GM18502 (cell line): ENCODE measurements at regions not wholly inside any gene's neighbourhood (a gene's known extent, or its start where the extent isn't known, plus 50 kb on each side); places are given as distances from the start of the nearest gene placed in this dataset.

Experiments used
- ATAC-seq: cut with Tn5 transposase; IDR thresholded peaks from one replicate; pipeline ENCODE4 v1.9.1; 2021; ENCODE audit warnings: mild to moderate bottlenecking; ENCODE audit not compliant: unreplicated experiment, poor library complexity

DNA sequence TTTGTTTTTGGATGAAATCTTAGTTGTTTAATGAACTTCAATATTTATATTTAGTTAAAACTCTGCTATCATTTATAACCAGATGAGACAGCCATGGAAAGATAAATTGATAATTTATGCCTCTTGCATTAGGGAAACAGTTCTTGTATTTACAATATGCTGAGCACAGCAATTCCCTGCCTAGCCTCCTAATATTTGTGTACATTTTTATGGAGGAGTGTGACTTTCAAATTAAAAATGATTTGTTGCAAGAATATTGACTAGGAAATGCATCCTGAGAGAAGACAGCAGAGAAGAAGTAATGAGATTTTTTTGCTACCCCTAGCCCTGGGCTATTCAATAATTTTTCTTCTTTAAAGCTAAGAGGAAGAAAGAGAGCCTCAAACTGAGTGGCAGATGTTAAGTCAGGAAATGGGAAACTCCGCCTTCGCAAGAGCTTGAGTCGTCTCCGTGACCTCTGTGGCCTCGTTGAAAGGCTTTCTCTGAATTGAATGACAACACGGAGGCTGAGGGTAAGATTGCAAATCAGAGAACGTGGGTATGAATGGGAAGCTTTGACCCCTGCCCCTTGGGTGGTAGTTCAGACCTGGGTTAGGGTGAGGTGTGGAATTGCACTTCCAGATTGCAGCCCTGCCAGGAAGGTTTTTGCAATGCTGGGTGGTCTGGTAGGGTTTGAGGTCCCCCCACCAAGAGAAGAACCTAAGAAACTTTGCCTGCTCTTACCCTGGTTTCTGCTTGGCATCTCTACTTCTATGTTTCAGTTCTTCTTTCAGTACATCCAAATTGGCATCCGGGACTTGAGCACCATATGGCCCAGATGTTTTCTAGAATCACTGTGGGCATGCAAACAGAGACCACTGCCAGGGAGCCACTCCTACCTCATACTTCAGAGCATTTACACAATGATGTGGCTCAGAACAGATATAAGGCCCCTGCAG, 210.3 kb upstream of the RBMS1 start:
- peak; percentile 90 for ATAC-seq

DNA sequence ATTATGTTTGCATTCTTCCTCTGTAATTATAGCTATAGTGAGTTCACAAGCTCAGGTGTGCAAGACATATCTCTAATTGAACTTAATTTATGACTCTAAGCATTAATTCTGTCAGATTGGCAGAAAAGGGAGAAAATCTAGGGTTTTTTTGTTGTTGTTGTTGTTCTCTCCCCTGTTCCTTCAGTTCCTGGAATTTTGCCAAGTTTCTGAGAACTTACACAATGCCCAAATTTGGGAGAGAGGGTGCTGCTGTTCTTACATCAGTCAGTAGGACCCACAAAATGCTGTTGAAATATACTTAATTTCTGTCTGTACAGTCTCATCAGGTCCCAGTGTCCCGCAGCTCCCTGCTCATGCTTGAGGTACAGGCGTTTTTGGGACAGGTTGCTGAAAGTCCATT, 221.8 kb upstream of the RBMS1 start:
- ATAC-seq, result no peak

DNA sequence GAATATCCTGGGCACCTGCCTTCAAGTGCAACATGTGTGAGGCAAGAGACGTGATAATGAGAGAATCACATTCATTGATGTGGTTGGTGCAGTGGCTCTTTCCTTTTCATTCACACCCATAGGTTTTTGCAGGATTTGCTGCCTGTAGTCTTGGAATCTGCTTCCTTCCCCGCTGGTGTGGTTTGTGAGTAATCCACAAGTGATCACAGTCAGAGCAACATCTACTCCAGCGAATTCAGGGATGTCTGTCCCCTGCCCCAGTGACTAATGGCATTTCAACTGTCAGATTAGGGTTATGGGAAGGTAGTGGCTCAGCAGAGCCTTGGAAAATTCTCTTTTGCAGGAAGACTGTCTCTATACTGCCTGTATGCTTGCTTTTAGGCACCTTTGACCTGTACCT, 225.5 kb upstream of the RBMS1 start:
- ATAC-seq, result no peak

DNA sequence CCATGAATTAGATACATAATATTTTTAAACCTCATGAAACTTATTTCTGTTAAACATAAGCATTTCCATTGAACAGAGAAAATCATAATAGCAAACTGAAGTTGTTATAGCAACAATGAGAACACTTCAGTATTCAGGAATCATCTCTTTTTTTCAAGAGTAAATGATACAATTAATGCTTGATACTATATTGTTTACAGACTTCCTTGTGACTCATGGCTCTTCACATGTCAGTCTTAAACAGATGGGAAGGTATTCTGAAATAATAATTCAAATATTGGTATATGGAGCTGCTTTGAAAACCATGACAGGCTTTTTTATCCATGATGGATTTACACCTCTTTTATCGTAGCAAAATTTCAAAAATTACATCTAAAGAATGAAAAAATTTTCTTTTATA, 226.5 kb upstream of the RBMS1 start:
- ATAC-seq, result no peak

DNA sequence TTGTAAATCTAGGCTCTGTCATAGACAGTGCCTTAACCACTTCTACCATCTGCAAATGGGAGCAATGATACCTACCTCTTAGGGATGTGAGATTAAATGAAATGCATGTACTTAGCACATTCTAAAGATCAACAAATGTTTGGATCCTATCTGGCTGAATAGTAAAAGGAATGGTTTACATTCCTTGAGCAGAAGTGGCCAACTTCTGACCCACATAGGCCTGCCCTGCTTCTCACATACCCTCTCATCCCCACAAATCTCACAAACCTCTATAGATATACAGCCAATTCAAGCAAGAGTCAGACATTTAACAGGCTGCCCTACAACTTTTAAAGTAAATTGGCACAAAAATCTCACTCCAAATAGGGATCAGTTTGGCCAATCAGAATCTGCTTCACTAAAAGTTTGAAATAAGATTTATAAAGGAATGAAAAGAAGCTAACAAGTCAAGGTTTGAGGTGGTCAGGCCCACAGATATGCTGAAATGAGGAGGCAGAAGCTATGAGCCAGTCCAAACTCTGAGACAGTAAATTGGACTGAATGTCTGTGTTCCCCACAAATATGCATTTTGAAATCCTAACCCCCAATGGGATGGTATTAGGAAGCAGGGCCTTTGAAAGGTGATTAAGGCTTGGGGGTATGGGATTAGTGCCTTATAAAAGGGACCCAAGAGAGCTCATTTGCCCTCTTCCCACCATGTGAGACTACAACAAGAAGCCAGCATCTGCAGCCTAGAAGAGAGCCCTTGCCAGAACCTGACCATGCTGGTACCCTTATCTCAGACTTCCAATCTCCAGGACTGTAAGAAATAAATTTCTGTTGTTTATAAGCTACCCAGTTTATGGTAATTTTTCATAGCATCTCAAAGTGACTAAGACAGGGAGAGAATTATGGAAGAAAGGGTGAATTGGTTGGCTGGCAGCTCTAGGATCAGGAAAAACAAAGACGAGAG, 227.8 kb upstream of the RBMS1 start:
- no peak for ATAC-seq

DNA sequence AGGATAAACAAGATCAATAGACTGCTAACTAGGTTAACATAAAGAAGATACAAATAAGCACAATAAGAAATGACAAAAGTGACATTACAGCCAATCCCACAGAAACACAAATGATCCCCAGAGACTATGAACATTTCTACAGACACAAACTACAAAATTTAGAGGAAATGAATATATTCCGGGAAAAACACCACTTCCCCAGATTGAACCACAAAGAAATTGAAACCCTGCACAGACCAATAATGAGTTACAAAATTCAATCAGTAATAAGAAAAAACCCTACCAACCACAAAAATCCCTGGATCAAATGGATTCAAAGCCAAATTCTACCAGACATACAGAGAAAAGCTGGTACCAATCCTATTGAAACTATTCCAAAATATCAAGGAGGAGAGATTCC, 232.4 kb upstream of the RBMS1 start:
- no peak for ATAC-seq

DNA sequence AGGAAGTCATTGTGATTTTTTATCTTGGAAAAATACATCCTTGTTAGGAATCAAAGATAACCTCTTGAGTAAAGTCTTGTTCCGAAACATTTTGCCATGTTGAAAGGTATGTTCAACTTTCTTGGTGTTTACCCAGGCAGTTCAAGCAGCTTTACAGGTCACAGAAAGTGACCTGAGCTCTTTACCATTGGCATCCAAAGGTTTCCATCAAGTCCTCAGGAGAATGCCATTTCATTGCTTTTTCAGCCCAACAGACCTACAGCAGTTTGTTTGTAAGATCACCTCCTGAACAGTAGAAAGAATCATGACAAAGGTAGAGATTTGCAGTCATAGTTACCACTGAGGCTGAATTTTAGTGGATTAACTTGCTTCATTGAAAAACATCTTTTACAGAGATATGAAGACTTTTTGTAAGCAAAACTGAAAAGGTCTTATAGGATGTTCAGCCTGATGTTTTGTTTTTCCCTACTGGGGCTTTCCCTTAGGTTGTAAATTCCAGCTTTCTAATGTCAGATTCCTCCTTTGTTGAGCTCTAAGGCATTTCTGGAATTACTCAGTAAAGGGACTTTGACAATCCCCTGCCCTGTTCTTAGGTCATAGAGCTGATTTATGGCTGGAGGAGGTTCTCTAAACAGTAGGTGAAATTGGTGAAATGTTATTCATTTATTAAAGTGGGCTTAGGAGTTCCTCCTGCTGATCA, 236.8 kb upstream of the RBMS1 start:
- ATAC-seq, result no peak

DNA sequence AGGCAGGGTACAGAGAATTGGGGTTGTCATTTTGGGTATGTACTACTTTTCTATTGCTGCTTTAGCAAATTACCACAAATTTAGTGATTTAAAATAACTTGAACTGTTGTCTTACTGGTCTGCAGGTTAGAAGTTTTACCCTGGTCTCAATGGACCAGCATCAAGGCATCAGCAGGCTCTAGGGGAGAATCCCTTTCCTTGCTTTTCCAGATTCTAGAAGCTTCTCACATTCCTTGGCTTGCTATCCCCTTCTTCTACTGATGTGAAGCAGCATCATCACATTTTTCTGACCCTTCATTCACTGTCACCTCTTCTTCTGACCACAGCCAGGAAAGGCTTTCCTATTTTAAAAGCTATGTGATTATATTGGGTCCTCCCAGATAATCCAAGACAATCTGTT, 237.8 kb upstream of the RBMS1 start:
- no peak for ATAC-seq

DNA sequence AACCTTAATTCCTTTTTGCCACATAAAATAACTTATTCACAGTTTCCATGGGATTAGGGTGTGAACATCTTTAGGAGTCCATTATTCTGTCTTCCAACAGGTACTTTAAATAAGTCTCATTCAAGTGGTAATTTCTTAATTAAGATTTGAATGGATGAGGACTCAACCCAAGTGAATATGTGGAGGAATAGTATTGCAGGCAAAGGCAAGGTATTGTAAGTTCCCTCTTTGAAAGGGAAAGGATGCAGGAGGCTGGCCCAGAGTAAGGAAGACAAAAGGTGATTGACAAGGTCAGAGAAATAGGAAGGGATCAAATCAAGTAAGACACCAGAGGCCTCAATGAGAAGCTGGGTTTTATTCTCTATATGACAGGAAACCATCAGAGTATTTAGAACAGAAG, 238.2 kb upstream of the RBMS1 start:
- no peak for ATAC-seq

DNA sequence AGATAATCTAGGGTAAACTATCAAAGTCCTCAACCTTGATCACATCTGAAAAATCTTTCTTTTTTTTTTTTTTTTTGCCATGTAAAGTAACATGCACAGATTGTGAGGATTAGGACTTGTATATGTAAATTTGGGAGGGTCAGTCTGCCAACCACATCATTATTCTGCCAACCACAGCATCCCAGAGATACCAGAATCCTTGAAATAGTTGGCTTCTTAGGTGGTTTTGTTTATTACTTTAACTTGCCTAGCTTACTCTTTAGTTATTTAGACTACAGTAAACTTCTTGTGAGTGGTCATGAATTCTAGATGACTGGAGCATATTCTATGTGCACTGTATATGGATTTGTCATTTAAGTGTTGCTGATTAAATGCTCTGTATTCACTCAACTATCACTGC, 242.1 kb upstream of the RBMS1 start:
- ATAC-seq, result no peak

DNA sequence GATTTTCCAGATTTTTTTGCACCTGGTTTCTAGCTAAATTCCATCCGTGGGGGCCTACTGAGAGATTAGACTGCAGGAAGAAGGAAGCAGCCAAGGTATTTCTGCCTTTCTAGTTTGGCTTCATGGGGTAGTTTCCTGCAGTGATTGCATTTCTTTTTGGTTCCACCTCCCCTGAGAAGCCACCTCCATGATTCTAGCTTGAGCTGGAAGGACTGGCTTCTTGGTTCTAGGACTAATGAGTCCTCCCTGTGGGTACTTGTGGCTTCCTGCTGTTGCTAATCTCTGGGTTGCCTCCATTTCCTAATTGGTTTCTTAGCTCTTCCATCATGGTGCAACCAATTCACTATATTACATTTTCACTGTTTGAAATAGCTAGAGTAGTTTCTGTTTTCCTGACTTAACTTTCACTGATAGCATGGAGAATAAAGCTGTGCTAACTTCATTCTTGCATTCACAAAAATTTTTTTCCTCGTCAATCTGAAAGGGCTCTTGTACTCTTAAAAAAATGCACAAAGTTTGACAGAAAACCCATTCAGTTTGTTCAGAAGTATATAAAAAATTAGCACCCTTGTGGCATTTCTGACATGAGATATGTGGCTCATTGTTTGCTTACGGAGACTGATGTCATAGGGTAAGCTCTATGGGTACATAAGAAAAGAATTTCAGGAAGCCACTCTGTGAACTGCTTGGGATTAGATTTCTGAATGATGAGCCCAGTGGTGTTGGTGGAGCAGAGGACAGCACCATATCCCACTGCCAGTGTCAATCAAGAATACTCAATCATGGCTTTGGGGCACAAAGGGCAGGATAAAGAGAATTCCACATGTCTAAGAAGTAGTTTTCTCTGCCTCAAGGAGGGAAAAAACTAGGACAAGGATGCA, 242.8 kb upstream of the RBMS1 start:
- ATAC-seq, result no peak

DNA sequence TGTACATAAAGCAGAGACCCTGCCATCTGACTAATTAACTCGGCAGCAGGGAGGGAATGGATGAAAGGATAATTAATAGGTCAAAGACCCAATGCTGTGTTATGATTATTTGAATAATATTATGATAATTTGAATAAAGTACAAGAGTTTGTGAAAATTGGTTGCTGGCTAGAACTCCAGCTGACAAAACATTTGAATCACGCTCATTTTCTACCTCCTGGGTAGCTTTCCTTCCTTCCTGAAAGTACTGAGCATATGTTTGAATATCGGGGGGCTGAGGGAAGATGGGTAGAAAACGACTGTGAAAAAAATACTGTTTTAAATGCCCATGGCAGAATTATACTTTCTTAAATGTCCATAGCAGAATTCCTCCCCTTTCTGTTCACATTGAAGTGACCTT, 243.6 kb upstream of the RBMS1 start:
- ATAC-seq, result no peak

DNA sequence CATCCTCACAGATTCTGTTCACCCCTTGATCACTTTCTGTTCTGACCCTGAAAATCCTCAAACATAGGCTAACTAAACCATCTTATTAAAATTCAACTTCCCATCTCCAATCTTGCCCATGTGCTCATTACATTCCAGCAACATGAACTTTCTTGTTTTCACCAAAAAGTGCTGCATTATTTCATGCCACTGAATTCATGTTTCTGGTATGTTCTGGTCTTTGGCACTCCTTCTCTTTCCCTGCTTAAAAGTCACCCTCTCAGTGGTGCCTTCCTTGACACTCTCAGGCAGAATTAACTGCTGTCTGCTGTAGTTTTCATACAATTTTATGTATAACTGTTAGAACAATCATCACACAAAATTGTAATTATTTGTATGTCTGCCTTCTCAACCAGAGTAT, 247.7 kb upstream of the RBMS1 start:
- no peak for ATAC-seq

DNA sequence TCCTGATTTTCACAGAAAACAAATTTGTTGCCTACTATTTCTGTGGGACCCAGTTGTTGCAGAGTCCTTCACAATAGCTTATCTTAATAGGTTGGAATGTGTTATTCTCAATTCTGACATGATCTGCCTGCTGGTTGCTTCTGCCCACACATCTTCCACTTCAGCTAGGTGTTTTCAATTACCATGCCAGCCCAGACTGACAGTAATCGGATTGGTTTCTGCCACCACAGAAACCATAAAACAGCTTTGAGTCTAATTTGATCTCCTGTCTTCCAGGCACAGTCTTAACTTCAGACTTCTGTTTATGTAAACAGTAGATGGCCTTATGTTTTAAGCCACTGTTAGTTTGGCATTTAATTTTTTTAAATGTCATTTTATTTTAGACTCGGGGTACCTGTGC, 248.2 kb upstream of the RBMS1 start:
- ATAC-seq, result no peak

DNA sequence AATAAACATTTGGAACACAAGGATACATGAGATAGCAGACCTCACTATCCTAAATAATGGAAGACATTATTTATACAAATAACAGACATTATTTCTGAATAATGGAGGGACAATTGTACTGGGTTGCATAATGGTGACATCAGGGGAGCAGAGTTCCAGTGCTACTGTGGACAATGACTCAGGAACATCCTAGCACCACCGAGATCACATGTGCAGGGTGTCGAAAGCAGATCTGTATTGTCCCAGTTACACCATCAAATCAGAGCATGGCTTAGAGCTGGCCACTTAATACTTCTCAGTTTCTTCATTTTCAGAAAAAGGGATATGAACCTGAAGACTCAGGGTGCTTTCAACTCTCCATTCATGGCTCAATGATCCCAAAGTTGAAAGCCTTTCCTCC, 249.1 kb upstream of the RBMS1 start:
- no peak for ATAC-seq

DNA sequence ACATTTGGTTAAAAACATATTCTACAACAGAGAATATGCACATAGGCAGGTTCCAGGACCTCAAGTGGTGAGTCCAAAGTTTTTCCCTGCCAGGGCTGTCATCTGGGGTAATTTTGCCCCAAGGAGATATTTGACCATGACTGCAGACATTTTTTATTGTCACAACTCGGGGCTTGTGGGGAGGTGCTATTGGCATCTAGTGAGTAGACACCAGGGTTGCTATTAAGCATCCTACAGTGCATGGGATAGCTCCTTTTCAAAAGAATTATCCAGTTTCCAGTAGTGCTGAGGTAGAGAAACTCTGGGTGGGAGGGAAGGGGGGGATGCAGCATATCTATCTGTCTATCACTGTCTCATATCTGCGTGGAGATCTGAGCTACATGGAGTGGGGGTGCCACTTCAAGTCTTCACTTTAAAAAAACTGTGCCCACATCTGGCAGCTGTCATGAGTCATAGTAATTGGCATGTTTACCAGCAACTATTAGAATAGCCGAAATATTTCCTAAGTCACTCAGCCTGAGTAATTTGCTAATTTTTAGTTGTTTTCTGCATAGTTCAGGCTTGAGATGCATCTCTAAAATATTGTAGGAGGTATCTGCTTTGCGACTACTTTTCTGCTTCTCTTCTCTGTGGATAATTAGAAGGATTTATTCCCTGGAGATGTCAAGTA, 254.0 kb upstream of the RBMS1 start:
- ATAC-seq, result no peak

DNA sequence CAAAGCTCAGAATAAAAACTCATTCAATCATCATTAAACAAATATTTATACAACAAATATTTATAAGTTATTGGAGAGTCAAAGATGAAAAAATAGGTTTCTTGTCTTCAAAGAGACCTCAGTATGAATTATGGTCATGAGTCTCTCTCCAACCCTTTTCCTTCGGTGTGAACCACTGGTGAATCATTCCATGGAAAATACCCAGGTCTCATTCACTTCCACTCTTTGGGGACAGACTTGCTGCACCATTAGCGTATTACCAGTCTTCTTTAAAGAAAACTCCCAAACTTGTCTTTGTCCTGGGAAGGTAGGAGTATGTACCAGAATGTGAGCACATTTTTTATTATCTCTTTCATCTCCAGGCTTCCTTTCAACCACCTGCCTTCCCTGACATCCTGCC, 257.4 kb upstream of the RBMS1 start:
- ATAC-seq, result no peak

DNA sequence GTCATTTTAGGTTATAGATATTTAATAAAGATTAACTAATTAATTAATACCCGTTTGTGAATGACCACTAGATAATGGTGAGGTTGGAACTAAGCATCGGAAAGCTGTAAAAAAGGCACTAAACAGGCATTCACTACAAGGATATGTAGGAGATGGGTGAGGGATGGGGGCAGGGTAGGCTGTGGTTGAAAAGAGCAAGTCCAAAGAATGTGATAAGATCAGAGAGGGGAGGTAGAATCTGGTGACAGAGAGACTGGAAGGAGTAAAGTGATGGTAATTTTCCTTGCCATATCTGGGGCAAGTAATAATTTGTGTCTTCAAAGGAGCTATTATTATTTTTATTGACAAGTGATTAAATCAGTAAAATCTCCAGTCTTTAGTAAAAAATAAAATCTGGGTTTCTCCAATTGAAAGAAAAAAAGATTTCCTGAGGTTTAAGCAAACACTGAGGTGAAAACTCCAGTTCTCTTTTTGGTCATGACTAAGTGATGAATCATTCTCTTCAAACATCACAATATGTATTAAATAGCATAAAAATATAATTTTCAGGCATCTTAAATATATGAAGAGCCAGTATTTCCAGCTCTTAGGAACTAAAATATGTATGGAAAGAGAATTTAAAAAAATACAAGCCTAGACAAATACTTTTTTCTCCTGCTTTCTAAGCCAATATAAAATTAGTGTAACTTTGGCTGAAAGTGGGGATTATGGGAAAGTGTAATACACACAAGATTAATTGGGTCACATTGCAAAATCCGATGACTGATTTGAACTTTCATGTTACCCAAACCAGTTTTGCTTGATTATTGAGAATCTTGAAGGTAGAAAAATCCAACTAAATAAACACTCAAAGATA, 259.1 kb upstream of the RBMS1 start:
- no peak for ATAC-seq
